ENCODE measurements at regions not wholly inside any gene's neighbourhood (a gene's known extent, or its start where the extent isn't known, plus 50 kb on each side); places are given as distances from the start of the nearest gene placed in this dataset.

DNA sequence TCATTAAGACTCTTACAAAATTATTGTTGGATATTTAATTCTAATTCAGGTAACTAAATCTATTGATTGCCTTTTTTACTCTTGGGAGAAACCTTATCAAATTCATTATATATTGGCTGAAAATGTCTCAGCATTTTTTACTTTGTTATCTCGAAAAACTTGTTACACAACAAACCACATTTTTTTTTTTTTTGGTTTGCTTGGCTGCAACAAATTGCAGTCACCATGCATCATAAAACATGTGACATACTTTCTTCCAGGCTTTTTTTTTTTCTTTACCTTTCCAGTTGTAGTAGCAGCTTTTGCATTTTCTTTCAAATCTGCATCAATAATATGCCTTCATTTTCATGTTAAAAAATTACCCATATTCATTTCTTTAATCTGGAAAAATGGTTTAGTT is 186.7 kb downstream of the TDRD15 start:
- no peak for DNase-seq
- in situ Hi-C loops (cut with HindIII; ENCODE audit: low pct_ligation_motif_present, low pct_unique_long_range_greater_than_20kb, low sequenced_read_pairs) = no loop called here

DNA sequence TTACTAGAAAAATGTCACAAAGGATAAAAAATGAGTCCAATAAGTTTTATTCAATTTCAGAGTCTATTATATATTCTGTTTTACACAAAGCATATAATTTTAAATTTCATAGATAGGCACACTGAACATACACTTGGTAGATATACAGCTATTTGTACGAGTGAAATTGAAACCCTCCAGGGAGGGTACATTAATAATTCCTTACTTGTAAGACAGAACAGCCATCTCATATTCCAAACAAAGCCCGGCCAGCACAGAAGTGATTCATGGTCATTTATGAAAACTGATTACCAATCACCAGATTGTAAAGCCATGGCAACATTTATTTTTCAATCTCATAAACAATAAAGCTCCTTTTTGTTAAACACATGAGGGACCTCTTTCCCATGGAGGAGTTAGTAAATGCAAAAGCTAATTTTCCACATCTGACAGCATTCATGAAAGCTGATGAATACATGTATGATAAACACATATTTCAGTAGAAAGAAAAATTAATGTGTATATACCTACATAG is 190.6 kb downstream of the TDRD15 start:
- in situ Hi-C loops (cut with HindIII; ENCODE audit: low pct_ligation_motif_present, low pct_unique_long_range_greater_than_20kb, low sequenced_read_pairs) = no loop called here
- DNase-seq = no peak

DNA sequence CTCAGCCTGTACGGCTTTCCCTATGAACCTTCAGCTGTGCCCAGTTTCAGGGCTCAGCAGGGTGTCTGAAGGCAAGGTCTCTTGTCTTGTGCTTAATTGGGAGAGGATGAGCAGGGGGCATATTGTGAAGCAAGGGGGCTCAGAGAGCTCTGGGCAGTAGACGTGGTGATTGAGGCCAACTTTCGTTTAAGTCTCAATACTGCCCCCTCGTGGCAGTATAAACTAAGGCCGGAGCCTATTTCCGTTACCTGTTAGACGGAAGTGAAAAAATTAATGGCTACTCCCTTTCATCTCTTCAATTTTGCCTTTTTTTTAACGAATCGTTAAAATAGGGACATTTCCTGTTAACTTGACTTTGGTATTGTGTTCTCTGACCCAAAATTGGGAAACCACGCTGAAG is 193.4 kb downstream of the TDRD15 start:
- DNase-seq = peak; percentile 52
- in situ Hi-C loops (cut with HindIII; ENCODE audit: low pct_ligation_motif_present, low pct_unique_long_range_greater_than_20kb, low sequenced_read_pairs) = no loop called here

DNA sequence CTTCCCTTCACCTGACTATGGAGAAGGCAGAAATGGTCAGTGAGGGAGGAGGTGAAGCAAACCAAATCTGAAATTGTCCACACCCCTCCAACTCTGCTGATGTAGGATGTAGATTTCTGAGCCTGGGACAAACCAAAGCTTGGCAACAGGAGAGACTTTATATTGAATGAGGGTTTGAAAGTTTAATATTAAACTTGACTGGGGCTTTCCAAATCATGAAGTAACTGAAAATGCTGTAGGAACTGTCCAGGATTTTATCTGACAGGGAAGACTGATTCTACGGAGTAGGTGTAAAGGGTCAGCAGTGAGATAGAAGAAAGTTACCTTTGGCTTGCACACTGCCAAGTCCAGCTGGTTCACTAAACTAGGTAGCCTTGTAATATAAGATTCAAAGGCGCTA is 194.5 kb downstream of the TDRD15 start:
- DNase-seq = no peak
- in situ Hi-C loops (cut with HindIII; ENCODE audit: low pct_ligation_motif_present, low pct_unique_long_range_greater_than_20kb, low sequenced_read_pairs) = no loop called here

DNA sequence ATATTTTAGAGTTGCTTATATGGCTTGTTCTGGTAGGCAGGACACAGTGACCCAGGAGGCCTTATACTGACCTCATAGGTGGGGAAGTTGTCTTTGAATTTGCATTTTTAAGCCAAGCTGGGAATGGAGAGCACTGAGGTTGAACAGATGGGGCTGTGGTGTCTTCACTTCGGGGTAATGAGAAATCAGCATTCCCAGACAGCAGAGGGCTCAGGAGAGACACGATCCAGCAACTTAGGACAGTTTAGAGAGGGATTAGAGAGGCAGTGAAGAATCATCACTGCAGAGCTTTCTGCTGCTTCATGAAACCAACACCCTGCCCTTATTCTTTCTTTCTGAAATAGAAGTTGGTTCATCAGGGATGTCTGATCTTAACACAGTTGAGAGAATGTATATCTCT is 202.4 kb downstream of the TDRD15 start:
- in situ Hi-C loops (cut with HindIII; ENCODE audit: low pct_ligation_motif_present, low pct_unique_long_range_greater_than_20kb, low sequenced_read_pairs) = no loop called here
- DNase-seq = no peak

DNA sequence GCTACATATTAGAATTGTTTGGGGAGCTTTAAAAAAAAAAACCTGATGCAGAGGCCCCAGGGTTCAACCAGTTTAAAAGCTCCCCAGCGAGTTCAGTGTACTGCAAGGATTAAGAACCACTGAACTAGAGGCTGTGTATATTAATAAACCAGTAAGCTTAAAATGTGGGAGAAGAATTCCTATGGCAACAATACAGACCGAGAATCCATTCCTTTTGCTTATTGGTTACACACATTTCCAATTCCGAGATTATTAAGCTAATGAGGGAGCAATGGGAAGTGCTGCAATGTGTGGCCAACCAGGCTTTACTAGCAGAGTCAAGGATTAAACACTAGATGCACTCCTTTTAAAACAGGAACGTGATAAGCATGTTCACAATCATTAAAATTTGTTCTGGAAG is 204.4 kb downstream of the TDRD15 start:
- no peak for DNase-seq
- in situ Hi-C loops (cut with HindIII; ENCODE audit: low pct_ligation_motif_present, low pct_unique_long_range_greater_than_20kb, low sequenced_read_pairs) = no loop called here

DNA sequence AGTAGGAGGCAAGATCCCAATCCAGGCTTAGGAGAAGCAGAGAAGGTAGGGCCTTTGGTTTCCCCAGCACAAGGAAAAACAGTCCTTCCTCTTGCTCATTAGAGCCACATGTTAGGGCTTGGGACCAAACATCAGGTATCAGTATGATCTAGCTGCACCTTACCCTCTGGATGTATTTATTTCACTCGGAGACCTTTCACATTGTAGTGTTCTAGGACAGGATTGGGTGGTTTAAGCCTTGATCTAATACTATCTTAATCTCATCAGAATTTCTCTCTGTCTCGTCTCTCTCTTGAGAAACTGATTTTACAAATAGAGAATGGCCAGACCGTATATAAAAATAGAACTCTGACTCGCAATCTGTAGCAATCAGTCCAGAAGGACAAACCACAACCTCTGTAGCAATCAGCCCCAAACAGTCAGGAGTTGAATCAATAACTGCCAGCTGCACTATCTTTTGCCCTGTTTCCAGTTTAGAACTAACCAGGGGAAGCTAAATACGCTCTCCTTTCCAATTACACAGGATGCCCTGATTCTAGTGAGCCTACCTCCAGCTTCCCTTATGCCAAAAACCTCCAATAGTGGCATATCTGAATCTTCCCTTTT is 207.1 kb downstream of the TDRD15 start:
- in situ Hi-C loops (cut with HindIII; ENCODE audit: low pct_ligation_motif_present, low pct_unique_long_range_greater_than_20kb, low sequenced_read_pairs) = no loop called here
- DNase-seq = no peak

DNA sequence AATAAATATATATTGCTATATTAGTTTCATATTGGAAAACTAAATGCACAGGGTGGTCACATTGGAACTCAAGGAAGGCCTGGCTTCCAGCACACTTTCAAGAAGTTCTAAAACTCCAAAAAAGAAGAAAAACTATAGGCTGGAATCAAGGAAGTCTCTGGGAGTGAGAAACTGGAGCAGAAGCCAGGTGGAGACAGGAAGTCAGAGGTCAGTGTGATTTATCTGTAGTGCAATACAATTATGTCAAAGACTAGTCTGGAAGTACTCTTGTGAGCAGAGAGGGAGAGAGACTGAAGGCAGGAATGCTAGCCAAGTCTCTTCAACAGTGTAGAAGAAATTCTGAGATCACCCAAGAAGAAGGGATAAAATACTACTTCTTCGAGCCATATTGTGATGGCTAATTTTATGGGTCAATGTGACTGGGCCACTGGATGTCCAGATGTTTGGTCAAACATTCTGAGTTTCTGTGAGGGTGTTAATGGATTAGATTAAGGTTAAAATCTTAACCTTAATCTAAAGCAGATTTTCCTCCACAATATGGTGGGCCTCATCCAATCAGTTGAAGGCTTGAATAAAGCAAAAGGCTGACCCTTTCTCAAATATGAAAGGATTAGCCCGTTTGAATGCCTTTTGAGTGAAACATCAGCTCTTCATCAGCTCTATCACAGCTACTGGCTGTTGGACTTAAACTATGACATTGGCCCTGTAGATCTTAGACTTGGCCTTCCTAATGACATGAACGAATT is 208.0 kb downstream of the TDRD15 start:
- in situ Hi-C loops (cut with HindIII; ENCODE audit: low pct_ligation_motif_present, low pct_unique_long_range_greater_than_20kb, low sequenced_read_pairs) = no loop called here
- DNase-seq = no peak

DNA sequence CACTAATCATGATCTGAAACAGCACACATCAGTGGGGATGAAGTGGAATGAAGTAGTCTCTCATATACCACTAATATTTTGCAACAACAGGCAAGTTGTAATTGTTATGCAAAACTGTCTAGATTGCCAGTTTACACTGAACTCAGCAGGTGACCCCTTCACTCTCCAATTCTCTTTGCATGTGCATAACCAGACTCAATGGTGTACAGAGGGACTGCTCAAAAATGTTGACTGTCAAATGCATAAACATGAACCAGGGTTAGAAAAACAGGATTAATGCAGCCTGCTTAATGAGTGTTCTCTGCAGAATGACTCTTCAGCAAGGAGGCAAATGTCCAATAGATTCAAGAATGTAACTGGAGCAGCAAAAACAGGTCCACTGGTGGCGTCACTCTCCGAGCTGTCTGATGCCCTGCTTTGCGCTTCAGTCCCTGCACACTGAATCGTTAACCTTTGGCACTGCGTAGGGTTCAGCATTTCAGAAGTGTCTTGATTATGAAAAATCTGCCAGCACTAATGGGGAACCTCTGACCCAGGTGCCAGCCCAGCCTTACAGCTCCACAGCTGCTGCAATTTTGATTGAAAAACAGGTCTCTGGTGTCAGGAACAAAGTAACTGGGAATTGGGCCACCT is 209.3 kb downstream of the TDRD15 start:
- in situ Hi-C loops (cut with HindIII; ENCODE audit: low pct_ligation_motif_present, low pct_unique_long_range_greater_than_20kb, low sequenced_read_pairs) = no loop called here
- DNase-seq = no peak

DNA sequence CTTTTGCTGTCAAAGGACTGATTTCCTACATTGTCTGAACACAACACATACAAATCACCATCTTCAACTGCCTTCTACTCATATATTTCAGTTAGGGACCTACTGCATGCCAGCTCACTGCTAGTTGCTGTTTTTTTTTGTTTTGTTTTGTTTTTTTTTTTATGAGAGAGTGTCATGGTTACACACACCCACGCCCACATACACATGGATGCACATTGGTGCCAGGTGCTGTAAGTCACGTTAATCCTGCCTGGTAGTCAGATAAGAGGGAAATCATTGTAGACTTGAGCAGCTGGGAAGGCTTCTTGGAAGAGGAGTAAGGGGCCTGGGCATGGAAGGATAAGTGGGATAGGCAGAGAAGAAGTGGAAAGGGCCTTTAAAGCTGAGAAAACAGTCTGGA is 209.9 kb downstream of the TDRD15 start:
- in situ Hi-C loops (cut with HindIII; ENCODE audit: low pct_ligation_motif_present, low pct_unique_long_range_greater_than_20kb, low sequenced_read_pairs) = no loop called here
- DNase-seq = no peak

DNA sequence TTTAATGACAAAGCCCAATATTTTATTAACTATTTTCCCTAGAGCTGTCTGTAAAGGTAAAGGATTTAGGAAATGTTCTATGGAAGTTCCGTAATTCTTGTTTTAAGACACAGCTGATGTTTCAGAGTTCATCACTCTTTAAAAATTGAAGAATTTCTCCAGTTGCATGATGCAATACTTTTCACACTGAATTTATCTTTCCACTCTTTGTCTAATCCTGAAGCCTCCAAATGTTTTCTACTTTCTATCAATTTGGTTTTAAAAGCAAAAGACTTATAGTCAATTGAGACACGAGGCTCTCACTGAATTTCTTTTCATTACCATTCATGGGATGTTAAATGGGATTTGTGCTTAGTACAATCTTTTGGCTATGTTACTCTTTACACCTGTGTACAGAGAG is 223.2 kb downstream of the TDRD15 start:
- in situ Hi-C loops (cut with HindIII; ENCODE audit: low pct_ligation_motif_present, low pct_unique_long_range_greater_than_20kb, low sequenced_read_pairs) = no loop called here
- DNase-seq = no peak

DNA sequence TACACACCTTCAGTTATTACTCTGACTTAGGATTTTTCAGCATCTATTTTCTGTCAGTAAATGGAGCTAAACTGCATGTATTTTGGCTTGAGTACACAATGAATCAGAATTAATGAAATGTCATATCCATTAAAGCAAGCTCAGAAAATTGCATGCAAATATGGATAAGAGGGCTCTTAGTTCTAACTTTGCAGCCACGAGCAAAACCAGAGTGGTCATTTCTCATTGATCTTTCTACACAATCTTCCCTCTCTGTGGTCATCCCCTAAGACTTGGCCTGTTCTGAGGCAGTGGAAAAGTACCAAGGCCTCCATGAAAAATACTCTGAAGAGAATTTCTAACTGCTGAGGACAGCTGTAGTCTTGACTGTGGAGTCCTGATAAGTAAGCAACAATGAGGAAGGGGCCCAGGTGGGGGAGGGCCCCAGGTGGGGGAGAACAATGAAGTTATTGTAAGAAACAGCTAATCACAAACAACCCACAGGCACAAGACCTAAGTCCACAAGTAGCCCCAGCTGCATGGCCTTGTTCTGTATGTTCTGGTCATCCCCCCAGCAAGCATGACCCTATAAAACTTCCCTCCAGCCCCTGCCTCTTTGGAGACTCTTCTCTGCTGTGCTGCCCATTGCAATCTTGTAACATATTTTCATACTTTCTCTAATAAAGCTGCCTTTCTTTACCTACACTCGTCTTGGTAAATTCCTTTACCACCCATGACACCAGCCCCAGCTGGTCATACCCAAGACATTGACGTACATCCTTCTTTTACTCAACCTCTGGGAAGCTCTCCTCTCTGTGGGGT is 230.3 kb downstream of the TDRD15 start:
- in situ Hi-C loops (cut with HindIII; ENCODE audit: low pct_ligation_motif_present, low pct_unique_long_range_greater_than_20kb, low sequenced_read_pairs) = no loop called here
- no peak for DNase-seq

DNA sequence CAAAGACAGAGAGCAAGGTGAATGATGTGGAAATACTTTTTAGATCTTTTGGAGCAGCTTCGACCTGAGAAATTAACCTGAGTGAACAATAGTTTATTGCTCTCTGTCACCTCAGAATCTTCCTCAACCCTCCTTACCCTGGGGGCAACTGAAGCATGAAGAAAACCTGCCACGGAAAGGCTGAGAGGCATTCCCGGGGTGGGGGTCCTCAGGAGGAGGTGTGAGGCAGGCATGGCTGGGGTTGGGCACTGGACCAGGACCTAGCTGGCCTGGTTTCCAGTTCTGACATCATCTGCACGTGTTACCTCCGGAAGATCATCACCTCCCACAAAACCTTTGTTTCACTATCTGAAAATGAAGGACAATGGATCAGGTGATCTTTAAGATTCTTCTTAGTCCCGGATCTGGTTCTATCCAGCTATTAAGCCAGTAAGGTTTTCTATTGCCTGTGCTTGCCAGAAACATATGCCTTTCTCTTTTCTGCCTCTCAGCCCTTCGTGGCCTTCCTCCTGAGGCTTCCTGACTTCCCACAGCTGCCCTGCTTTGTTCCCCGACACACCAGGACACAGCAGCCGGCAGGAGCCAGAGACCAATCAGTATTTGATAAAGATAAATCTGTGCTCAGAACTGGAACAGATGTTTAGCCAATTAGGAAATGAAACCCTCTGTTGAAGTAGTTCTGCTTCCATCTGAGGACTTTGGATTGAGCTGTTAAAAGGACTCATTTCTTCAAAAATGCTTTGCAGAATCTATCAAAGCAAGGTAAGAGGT is 232.5 kb downstream of the TDRD15 start:
- in situ Hi-C loops (cut with HindIII; ENCODE audit: low pct_ligation_motif_present, low pct_unique_long_range_greater_than_20kb, low sequenced_read_pairs) = no loop called here
- DNase-seq = no peak

DNA sequence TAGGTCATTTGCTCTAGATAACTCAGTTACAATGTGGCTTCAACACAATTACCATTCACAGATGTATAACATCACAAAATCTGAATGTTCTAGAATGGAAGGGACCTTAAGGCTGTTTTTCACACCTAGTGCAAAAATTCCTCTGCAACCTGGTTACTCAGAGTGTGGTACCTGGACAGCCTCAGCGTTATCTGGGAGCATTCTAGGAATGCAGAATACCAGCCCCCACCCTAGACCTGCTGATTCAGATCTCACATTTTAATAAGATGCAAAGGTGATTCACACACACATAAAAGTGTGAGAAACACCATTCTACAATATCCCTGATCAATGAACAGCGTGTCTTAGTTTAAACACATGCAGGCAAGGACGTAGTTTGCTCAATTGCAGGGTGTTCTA is 233.1 kb downstream of the TDRD15 start:
- in situ Hi-C loops (cut with HindIII; ENCODE audit: low pct_ligation_motif_present, low pct_unique_long_range_greater_than_20kb, low sequenced_read_pairs) = no loop called here

DNA sequence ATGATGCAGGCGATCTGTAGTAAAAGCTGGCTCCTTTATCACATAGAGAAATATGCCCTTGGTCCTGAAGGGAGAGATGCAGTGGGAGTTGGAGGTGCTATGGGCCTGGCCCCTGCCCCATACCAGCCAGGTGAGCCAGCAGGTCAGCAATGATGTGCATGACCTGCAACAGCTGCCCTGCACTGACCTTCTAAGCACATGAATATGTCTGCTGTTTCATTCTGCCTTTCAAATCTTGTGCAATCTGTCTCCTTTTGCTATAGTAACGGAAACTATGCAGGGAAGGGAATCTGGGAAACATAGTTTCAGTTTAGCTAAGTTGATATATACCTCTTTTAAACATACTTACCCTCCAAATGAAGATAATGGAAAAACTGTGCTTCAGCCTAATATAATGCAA is 235.2 kb downstream of the TDRD15 start:
- in situ Hi-C loops (cut with HindIII; ENCODE audit: low pct_ligation_motif_present, low pct_unique_long_range_greater_than_20kb, low sequenced_read_pairs) = no loop called here
- DNase-seq = no peak

More for the DNA sequence above, 233.1 kb downstream of the TDRD15 start:
- no peak for DNase-seq

DNA sequence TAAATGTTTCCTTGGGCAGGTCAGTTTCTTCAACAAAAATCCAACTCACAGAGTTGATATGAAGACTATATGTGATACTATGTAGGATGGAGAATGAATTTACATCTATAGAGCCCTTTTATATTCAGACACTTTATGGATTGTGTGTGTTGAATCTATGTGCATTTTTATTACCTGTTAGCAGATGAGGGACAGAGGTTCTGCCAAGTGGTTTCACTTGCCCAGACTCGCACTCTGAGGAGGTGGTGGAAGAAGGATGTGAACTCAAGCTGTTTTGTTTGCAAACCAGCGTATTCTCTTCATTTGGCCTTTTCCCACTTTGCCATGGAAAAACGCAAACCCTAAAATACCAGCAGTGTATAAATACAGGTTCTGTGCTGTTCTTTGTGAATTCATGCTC is 237.6 kb downstream of the TDRD15 start:
- in situ Hi-C loops (cut with HindIII; ENCODE audit: low pct_ligation_motif_present, low pct_unique_long_range_greater_than_20kb, low sequenced_read_pairs) = no loop called here
- DNase-seq = no peak

DNA sequence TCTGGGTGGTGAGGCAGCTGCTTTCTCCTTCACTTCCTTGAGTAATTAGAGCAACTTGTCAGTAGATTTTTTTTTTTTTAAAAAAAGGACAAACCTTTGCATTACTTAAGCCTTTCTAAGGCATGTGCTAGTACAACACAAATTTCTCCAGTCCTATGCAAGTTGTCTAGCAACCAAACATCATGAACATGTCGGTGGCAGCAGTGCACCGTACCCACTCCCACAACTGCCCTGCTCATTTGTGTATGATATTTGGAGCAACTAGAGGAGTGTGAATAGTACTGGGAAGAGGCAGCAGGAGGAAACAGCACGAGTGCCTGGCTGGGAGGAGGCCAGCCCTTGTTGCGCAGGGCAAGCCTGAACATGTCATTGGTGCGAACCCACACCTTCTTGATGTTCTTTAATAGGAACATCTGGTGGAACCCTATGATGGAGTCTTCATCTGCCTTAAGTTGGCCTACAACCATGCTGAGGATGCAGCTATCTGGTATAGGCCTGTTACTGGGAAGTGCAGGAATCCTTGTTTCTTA is 238.3 kb downstream of the TDRD15 start:
- no peak for DNase-seq
- in situ Hi-C loops (cut with HindIII; ENCODE audit: low pct_ligation_motif_present, low pct_unique_long_range_greater_than_20kb, low sequenced_read_pairs) = no loop called here

DNA sequence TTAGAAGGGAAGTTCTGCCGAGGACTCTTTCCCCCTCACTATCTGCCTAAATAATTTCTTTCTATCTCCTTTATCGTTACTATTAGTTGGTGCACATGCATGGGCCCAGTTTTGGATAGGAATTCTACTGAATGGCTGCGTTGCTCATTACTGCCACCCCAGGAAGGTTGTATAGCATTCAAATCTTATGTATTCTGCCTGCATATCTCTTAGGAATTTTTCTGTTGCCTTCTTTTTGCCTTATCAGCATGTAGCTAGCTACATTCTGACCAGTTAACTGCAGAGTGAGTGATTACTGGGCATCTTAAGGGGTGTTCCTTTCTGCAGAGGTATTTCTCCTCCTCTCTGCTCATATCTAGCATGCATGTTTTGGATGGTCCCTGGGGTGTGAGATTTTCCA is 239.6 kb downstream of the TDRD15 start:
- in situ Hi-C loops (cut with HindIII; ENCODE audit: low pct_ligation_motif_present, low pct_unique_long_range_greater_than_20kb, low sequenced_read_pairs) = no loop called here
- DNase-seq = no peak

Data from ACHN (cell line).